CD4-positive, CD25-positive, alpha-beta regulatory T cell (primary cell): ENCODE measurements at regions not wholly inside any gene's neighbourhood (a gene's known extent, or its start where the extent isn't known, plus 50 kb on each side); places are given as distances from the start of the nearest gene placed in this dataset.
"Not testable (repeated sequence)": the region's sequence is repeated elsewhere in the genome, so short reads cannot be mapped to it uniquely, and the experiment has no call there.

Experiments used
- ATAC-seq, 2 donors: fragments of 150-1000 bp; cut with Tn5 transposase; one replicate each; pipeline ENCODE4 v1.10.0; 2021; ENCODE audit warnings: low read depth in 2 of 2, moderate number of reproducible peaks in 2 of 2, moderate library complexity in 1 of 2
- DNase-seq, 3 donors: peaks; one replicate each; pipeline versions ENCODE4 v3.0.0 to v3.0.0-alpha.2; 2012 to 2022; ENCODE audit warnings: mixed read lengths in 1 of 3
- H3K27ac ChIP-seq: one replicate; pipeline ENCODE4 v1.7.0; 2013; ENCODE audit warnings: mild to moderate bottlenecking, low read length; ENCODE audit not compliant: insufficient read depth, poor library complexity, severe bottlenecking
- H3K27me3 ChIP-seq: one replicate; pipeline ENCODE4 v1.7.0; 2013; ENCODE audit warnings: low read length; ENCODE audit not compliant: control insufficient read depth, insufficient read depth
- H3K36me3 ChIP-seq: one replicate; pipeline ENCODE4 v1.7.0; 2013; ENCODE audit warnings: mild to moderate bottlenecking, low read length, moderate library complexity; ENCODE audit not compliant: control insufficient read depth, insufficient read depth
- H3K4me1 ChIP-seq: 2 replicates; pipeline ENCODE4 v1.7.0; 2013; ENCODE audit warnings: mild to moderate bottlenecking, low read length; ENCODE audit not compliant: insufficient read depth, control insufficient read depth, poor library complexity, severe bottlenecking
- H3K4me3 ChIP-seq: one replicate; pipeline ENCODE4 v1.7.0; 2013; ENCODE audit warnings: low read depth, mild to moderate bottlenecking, low read length, moderate library complexity
- H3K9me3 ChIP-seq, 2 experiments: 1 replicate in 1 of 2; 2 replicates in 1 of 2; pipeline ENCODE4 v1.7.0; 2013; ENCODE audit warnings: low read length in 2 of 2, mild to moderate bottlenecking in 1 of 2, moderate library complexity in 1 of 2; ENCODE audit not compliant: control insufficient read depth in 2 of 2
- H3K27ac Mint-ChIP-seq, 3 donors: one replicate each; pipeline ENCODE4 v1.8.0; 2020 to 2022; ENCODE audit warnings: mild to moderate bottlenecking in 3 of 3, mixed read lengths in 3 of 3, moderate library complexity in 2 of 3
- H3K27me3 Mint-ChIP-seq: one replicate; pipeline ENCODE4 v1.8.0; 2022; ENCODE audit warnings: mild to moderate bottlenecking, mixed read lengths
- H3K36me3 Mint-ChIP-seq: one replicate; pipeline ENCODE4 v1.8.0; 2020; ENCODE audit warnings: mixed read lengths
- H3K4me1 Mint-ChIP-seq, 4 donors: one replicate each; pipeline ENCODE4 v1.8.0; 2020 to 2022; ENCODE audit warnings: mixed read lengths in 4 of 4, mild to moderate bottlenecking in 1 of 4
- H3K4me3 Mint-ChIP-seq, 4 donors: one replicate each; pipeline ENCODE4 v1.8.0; 2020 to 2022; ENCODE audit warnings: mild to moderate bottlenecking in 4 of 4, mixed read lengths in 4 of 4, moderate library complexity in 3 of 4
- H3K9me3 Mint-ChIP-seq, 7 donors: one replicate each; pipeline ENCODE4 v1.8.0; 2020 to 2022; ENCODE audit warnings: mixed read lengths in 7 of 7, mild to moderate bottlenecking in 3 of 7, moderate library complexity in 2 of 7

DNA sequence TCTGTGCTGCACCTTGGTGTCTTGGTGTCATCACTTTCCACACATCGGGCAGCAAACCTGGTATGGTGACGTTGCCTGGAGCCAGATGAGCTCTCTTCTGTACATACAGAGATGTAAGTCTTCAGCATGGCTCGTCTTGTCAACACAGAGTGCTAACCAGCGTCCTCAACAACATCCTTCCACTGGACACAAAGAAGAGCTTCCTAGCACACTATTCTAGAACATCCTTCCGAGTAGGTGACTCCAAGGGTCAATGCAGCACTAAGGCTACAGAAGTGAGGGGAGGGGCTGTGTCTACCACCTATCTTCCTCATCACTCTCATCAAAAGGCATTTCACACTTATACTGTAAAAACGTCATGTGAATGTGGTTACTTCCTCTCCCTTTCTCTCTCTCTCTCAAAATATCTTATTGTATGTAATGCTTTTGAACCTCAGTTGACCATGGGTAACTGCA, 108.1 kb upstream of the SLC1A4 start:
- peak overlapping the region in 1 of 3 donors; percentile 33 for H3K27ac Mint-ChIP-seq
- H3K4me1 Mint-ChIP-seq, result peaks cover 0 to 8% (median 3%) of the 10 kb centered on the region in 4 donors
- Histone ChIP-seq H3K36me3 (no peaks in the 10 kb centered on the region), H3K4me1 (no peaks in the 10 kb centered on the region), H3K27me3 (no peaks in the 10 kb centered on the region), H3K4me3 (no peak overlapping the region), H3K9me3 (no peaks in the 10 kb centered on the region), H3K27ac (no peak overlapping the region)
- peak in 1 of 2 donors; percentile 20 for ATAC-seq
- peaks cover 7% of the 10 kb centered on the region for H3K27me3 Mint-ChIP-seq
- no peak overlapping the region for H3K4me3 Mint-ChIP-seq
- no peaks in the 10 kb centered on the region for H3K36me3 Mint-ChIP-seq
- H3K9me3 Mint-ChIP-seq, result peaks cover 0 to 7% (median 0%) of the 10 kb centered on the region in 7 donors
- no peak for DNase-seq

- Mint-ChIP-seq H3K4me1 (no peaks in the 10 kb centered on the region), H3K4me3 (no peak overlapping the region), H3K27ac (no peak overlapping the region), H3K9me3 (peaks cover 0 to 7% (median 3%) of the 10 kb centered on the region in 7 donors), H3K27me3 (peaks cover 11% of the 10 kb centered on the region), H3K36me3 (no peaks in the 10 kb centered on the region)
- ATAC-seq (no peak), DNase-seq (no peak)
- Histone ChIP-seq H3K4me3 (no peak overlapping the region), H3K27me3 (no peaks in the 10 kb centered on the region), H3K36me3 (no peaks in the 10 kb centered on the region), H3K9me3 (peaks cover 3 to 6% of the 10 kb centered on the region in 2 experiments), H3K27ac (no peak overlapping the region), H3K4me1 (no peaks in the 10 kb centered on the region)
Observed at GRCh38 chr2:64887565-64887964, 101.6 kb upstream of the SLC1A4 start.

DNA sequence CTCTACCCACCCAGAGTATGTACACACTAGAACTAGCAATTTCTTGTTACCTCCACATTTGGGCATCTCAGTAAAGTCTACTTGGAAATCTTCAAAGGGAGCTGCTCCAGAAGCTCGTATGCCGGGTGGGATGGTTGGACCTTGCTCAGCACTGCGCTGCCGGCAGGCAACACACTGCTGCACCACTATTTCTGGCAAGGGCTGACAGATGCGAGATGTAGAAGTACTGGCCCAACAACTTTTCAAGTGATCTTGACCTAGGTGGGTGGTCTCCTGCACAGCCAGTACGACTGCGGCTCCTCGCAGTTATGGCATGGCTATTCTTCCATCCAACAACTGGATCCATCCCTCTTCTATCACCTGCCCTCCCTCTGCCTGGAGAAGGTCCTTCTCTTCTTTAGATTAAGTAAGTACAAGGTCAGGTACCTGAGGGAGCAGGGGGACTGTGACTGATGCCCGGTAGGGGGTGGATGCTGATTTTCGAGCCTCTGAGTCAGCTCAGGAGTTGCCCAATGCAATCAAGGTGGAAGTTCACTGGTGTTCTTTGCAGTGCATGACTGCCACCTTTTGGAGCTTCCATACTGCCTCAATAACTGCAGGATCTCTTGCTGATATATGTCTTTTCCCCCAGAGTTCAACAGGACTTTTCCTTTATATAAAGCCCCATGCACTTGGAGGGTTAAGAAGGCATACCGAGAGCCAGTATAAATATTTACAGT, 100.4 kb upstream of the SLC1A4 start:
- Mint-ChIP-seq H3K27me3 (peaks cover 21% of the 10 kb centered on the region), H3K4me1 (no peaks in the 10 kb centered on the region), H3K9me3 (peaks cover 0 to 7% (median 3%) of the 10 kb centered on the region in 7 donors), H3K4me3 (no peak overlapping the region), H3K27ac (no peak overlapping the region), H3K36me3 (no peaks in the 10 kb centered on the region)
- no peak overlapping the region for H3K4me3 ChIP-seq
- no peaks in the 10 kb centered on the region for H3K36me3 ChIP-seq
- no peak for DNase-seq
- peaks cover 3 to 6% of the 10 kb centered on the region in 2 experiments for H3K9me3 ChIP-seq
- H3K27ac ChIP-seq, result no peak overlapping the region
- no peak for ATAC-seq
- H3K27me3 ChIP-seq, result no peaks in the 10 kb centered on the region
- no peaks in the 10 kb centered on the region for H3K4me1 ChIP-seq

DNA sequence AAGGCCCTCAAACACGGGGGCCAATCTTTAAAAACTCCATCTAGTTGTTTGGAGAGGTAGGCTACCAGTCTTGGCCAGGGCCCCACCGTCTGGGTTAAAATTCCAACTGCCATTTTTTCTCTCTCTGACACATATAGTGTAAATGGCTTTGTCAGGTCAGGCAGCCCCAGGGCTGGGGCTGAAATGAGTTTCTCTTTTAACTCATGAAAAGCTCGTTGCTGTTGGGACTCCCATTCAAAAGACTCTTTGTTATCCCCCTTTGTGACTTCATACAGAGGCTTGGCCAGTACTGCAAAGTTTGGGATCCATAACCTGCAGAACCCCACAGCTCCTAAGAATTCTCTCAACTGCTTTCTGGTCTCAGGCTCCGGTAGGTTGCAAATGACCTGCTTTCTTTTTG, 99.4 kb upstream of the SLC1A4 start:
- H3K27me3 Mint-ChIP-seq, result peaks cover 28% of the 10 kb centered on the region
- no peaks in the 10 kb centered on the region for H3K4me1 ChIP-seq
- H3K4me1 Mint-ChIP-seq, result no peaks in the 10 kb centered on the region
- DNase-seq (no peak), ATAC-seq (no peak)
- no peak overlapping the region for H3K27ac Mint-ChIP-seq
- no peaks in the 10 kb centered on the region for H3K36me3 ChIP-seq
- no peaks in the 10 kb centered on the region for H3K36me3 Mint-ChIP-seq
- H3K27ac ChIP-seq, result no peak overlapping the region
- peaks cover 0 to 10% (median 3%) of the 10 kb centered on the region in 7 donors for H3K9me3 Mint-ChIP-seq
- peaks cover 3 to 6% of the 10 kb centered on the region in 2 experiments for H3K9me3 ChIP-seq
- no peak overlapping the region for H3K4me3 ChIP-seq
- no peak overlapping the region for H3K4me3 Mint-ChIP-seq
- H3K27me3 ChIP-seq, result no peaks in the 10 kb centered on the region

DNA sequence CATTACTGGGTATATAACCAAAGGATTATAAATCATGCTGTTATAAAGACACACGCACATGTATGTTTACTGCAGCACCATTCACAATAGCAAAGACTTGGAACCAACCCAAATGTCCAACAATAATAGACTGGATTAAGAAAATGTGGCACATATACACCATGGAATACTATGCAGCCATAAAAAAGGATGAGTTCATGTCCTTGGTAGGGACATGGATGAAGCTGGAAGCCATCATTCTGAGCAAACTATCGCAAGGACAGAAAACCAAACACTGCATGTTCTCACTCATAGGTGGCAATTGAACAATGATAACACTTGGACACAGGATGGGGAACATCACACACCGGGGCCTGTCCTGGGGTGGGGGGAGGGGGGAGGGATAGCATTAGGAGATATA, 92.6 kb upstream of the SLC1A4 start:
- not testable (repeated sequence) for ATAC-seq, H3K9me3 ChIP-seq, H3K27me3 ChIP-seq, H3K4me3 Mint-ChIP-seq, H3K4me3 ChIP-seq, H3K27ac ChIP-seq, H3K36me3 ChIP-seq, H3K27ac Mint-ChIP-seq, H3K4me1 ChIP-seq, DNase-seq, H3K36me3 Mint-ChIP-seq, H3K4me1 Mint-ChIP-seq, H3K9me3 Mint-ChIP-seq
- H3K27me3 Mint-ChIP-seq, result peaks cover 50% of the 10 kb centered on the region

- Mint-ChIP-seq H3K4me1 (peaks cover 0 to 9% (median 4%) of the 10 kb centered on the region in 4 donors), H3K27me3 (peaks cover 30% of the 10 kb centered on the region), H3K9me3 (peaks cover 0 to 4% (median 1%) of the 10 kb centered on the region in 7 donors), H3K27ac (peak overlapping the region in 1 of 3 donors; percentile 64), H3K36me3 (no peaks in the 10 kb centered on the region), H3K4me3 (peak overlapping the region in 3 of 4 donors; percentile 33 to 82 (median 70))
- Histone ChIP-seq H3K36me3 (no peaks in the 10 kb centered on the region), H3K27me3 (no peaks in the 10 kb centered on the region), H3K4me3 (peak overlapping the region; percentile 47), H3K4me1 (no peaks in the 10 kb centered on the region), H3K9me3 (no peaks in the 10 kb centered on the region), H3K27ac (no peak overlapping the region)
- DNase-seq (peak in 1 of 3 donors; percentile 28), ATAC-seq (no peak)
Observed at GRCh38 chr2:64899081-64899865, 89.9 kb upstream of the SLC1A4 start.

DNA sequence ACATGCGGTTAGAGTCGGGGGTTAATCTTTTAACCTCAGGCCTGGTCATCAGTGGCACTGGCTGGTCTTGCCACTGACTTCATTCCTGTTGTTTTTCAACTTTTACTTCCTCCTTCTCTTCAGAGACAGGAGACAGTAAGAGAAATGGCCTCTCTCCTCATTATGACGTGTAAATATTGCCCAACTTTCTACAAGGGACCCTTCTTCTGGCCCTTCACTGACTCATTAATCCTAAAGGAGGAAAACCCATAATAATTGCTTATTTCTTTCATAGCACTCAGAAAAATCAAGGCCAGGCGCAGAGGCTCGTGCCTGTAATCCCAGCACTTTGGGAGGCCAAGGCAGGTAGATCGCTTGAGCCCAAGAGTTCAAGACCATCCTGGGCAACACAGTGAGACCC, 89.3 kb upstream of the SLC1A4 start:
- H3K4me3 Mint-ChIP-seq, H3K27ac Mint-ChIP-seq, H3K27ac ChIP-seq, H3K9me3 Mint-ChIP-seq, H3K4me3 ChIP-seq, H3K4me1 ChIP-seq, H3K36me3 ChIP-seq, DNase-seq, H3K4me1 Mint-ChIP-seq, H3K36me3 Mint-ChIP-seq, H3K9me3 ChIP-seq, ATAC-seq, H3K27me3 ChIP-seq: not testable (repeated sequence)
- peaks cover 27% of the 10 kb centered on the region for H3K27me3 Mint-ChIP-seq
